ENCODE measurements at regions not wholly inside any gene's neighbourhood (a gene's known extent, or its start where the extent isn't known, plus 50 kb on each side); places are given as distances from the start of the nearest gene placed in this dataset.
"Not testable (repeated sequence)": the region's sequence is repeated elsewhere in the genome, so short reads cannot be mapped to it uniquely, and the experiment has no call there.

- DNase-seq (ENCODE audit: low read depth in 2 of 2): no peak
These were observed 247.3 kb downstream of the LPIN1 start for GRCh38 chr2:11993749-11994148.

DNA sequence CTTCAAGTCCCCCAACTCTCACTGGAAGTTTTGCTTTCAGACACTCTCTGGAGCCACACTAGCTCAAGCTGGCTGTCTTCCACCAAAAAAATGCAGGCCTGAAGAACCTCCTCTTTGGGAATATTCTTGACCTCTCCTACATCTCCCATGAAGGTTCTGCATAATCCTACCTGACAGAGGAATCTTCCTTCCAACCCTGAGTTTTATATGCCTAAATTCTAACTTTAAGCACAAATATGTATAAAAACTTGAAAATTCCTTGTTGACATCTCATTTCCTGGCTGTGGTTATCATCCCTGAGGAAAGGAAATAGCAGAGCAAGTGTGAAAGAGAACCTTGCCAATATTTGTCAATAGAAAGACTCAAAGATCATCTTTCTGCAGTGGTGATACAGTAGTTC is 249.0 kb downstream of the LPIN1 start:
- no peak for DNase-seq (ENCODE audit: low read depth in 2 of 2)

DNA sequence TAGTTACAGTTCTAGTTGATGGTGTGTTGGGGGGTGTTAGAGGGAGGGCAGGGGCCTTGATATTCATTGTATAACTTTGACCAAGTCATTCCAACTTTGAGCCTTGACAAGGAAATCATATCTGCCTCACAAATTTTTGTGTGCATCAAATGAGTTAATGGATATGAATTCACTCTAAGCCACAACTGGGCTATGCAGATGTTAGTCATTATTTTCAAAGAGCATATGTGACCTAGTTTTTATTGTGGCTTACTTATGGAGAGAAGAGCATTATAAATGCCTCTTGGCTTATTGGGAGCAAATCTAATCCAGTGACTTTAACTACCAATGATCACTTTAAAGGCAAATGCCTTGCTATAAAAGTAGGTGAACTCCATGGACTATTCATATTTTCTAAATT is 250.2 kb downstream of the LPIN1 start:
- no peak for DNase-seq (ENCODE audit: low read depth in 2 of 2)

DNA sequence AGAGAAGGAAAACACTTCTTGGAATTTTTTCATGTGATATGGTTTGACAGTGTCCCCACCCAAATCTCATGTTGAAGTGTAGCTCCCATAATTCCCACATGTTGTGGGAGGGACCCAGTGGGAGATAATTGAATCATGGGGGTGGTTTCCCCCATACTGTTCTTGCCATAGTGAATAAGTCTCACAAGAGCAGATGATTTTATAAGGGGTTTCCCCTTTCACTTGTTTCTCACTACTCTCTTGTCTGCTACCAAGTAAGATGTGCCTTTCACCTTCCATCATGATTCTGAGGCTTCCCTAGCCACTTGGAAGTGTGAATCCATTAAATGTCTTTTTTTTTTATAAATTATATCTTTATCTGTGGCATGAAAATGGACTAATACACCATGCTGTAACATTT is 250.7 kb downstream of the LPIN1 start:
- DNase-seq (ENCODE audit: low read depth in 2 of 2): no peak

DNA sequence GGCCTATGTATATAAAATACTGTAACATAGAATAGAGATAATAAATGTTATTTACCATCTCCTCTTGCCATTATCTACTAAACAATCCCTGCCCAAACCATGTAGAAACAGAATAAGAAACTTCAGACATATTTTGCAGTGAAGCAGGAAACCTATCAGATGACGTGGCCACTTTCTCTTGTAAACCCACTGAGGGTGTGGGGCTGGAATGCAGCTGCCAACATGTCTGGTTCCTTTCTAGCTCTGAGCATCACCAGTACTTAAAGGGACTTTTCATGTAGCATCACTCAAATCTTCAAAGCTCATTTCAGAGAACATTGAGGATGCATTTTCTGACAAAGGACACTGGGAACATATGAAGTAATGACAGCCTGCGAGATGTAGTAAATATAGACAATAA is 251.8 kb downstream of the LPIN1 start:
- DNase-seq (ENCODE audit: low read depth in 2 of 2): no peak

DNA sequence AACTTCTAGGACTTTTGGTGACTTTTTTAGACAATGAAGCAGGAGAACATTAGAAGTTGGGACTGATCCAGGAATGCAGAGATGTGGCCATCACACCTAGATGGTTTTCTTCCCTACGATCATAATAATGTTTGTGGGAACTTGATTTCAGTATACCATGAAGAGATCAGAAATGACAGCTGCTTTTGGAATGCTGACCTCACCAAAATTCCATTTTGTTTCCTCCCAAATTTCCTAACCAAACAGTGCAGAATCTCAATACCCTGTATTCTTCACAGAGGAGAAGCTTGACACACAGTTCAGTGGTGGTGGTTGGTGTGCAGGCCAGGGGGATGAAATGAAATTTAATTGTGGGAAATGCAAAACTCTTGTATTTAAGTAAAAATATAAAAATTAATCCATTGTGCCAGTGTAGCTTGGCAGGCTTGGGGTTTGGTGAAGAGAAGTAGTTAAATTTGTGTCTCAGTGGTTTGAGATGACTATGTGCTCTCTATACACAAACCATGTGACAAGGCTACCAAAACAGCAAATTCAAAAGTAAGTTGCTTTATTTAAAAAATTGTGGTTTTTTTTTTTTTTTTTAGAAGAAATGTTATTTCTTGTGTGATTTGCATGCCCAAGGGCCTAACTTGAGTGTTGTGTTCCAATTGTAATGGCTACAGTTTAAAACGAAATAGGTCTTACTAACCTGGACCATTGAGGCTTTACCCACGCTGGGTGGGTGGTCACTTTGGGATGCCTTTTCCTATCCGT is 252.4 kb downstream of the LPIN1 start:
- no peak for DNase-seq (ENCODE audit: low read depth in 2 of 2)

DNA sequence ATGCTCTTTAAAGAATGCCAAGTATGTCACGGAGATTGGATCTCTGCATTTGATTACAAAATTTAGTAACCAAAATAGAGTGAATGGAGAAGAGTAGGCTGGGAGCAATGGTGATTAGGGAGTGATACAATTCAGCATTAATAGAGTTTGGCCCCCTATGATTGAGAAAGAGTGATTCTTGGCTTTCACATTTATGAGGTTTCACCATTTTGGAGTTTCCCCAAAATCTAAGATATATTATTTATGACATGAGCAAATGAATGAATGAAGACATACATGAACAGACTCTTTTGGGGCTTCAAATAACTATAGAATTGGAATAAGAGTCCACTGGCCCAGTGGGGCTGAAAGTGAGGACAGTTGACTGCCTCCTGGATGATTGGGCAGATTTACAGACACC is 255.2 kb downstream of the LPIN1 start:
- DNase-seq (ENCODE audit: low read depth in 2 of 2): no peak

GRCh38 chr2:12002215-12002614 is 255.8 kb downstream of the LPIN1 start:
- no peak for DNase-seq (ENCODE audit: low read depth in 2 of 2)

DNA sequence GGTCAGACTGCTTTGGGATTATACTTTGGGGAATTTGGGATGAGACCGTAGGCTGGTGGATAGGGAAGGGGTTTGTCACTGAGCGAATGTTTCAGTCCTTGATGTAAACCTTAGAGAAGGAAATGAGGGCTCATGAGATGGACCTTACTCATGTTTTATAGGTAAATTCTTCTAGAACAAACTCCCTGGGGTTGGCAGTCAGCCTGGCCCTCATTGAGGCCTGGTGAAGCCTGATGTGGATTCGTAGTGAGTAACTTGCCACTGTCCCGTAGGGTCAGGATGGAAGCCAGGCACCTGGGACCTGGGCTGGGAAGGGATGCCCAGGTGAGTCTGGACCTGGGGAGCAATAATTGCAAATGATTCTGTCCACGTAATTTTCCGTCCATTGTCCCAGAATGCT is 258.3 kb downstream of the LPIN1 start:
- no peak for DNase-seq (ENCODE audit: low read depth in 2 of 2)

- DNase-seq (ENCODE audit: low read depth in 2 of 2): peak; percentile 51 to 53
These were observed 259.7 kb downstream of the LPIN1 start for GRCh38 chr2:12005886-12006681.

- DNase-seq (ENCODE audit: low read depth in 2 of 2): no peak
These were observed 260.4 kb downstream of the LPIN1 start for GRCh38 chr2:12006850-12007249.

DNA sequence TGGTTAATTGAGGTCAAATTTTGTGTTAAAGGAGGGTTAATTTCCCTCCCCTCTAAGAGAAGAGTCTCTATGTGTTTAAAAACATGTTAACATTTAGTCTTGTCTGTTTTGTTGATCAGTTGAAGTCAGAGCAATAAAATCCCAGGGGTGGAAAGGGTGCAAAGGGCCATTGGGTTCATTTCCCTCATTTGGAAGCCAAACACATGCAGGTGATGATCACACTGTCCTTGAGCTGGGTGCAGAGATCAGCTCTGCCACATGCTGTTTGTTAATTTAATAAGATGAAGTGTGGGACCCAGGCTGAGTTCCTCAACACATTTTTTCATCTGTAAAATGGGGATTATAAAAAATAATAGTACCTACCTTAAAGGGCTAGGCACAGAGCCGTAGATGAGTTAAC is 260.9 kb downstream of the LPIN1 start:
- no peak for DNase-seq (ENCODE audit: low read depth in 2 of 2)

DNA sequence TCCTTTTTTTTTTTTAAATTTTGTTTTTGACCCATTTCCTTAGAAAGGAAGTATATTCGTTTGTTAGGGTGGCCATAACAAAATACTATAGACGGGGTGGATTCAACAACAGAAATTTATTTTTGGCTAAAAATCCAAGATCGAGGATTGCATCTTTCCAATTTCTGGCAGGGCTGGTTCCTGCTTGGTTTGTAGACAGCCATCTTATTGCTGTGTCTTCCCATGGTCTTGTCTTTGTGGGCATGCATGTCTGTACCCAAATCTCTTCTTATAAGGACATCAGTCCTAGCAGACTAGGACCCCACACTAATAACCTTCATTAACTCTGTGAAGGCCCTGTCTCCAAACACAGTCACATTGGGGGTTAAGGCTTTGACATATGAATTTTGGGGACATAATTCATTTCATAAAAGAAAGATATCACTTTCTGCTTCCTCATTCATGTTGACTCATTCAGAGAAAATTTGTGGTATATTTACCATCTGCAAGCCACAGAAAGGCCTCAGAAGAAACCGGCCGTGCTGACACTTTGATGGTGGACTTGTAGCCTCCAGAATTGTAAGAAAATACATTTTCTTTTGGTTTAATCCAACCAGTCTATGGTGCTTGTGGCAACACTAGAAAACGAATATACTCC is 262.1 kb downstream of the LPIN1 start:
- no peak for DNase-seq (ENCODE audit: low read depth in 2 of 2)

DNA sequence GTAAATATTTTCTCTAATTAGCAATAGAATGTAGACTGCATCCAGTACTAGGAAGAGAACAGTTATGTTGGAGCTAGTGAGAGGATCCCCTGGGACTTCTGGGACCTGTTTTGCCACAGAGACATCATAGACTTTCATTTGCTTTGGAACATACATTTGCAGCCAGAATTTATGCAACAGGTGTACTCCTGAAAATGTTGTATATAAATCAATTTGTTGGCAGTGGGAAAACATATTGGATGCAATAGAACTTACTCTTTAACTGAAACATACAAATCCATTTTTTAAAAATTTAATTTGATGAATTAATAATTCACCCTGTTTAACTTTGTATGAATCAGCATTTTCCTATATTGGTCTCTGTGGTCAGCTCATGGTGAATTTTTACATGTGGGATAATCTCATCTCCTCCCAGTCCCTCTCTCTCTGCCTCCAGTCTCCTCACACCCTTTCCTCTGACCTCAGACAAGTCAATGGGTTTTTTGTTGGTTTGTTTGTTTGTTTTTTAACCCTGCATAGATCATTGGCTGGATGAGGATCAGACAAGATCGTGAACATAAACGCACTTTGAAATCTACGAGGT is 263.0 kb downstream of the LPIN1 start:
- no peak for DNase-seq (ENCODE audit: low read depth in 2 of 2)

DNA sequence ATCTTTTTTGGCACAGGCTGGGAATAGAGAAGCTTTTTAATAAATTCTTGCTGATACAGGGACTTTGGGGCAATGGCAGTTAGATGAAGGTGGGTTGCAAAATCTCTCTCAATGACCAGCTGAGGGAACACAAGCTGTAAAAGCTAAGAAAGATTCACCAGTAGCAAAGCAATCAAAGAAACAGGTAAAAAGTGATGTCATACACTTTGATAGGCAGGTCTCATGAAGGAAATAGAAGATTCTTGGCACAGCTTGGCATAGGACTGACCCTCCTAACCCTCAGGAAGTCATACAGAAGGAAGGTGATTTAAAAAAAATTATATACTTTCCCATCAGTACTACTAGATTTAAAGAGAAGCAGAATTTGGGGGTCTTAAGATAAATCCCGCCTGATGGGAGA is 263.6 kb downstream of the LPIN1 start:
- DNase-seq (ENCODE audit: low read depth in 2 of 2): no peak

DNA sequence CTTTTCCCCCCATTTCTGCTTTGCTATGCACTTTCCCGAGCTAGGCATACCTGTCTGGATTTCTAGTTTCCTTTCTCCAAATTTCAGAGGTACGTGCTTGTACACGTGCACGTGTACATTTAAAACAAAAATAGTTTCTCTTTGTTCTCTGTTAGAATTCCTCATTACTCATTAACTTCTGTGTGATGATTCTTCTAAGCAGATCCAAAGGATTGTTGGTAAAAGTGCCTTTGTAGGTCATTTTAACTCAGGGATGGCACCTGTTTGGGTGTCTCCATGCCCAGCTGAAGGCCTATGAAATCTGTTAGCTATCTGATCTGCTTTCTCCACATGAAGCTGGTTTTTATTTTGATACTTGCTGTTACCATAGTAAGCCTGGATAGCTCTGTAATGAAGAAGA is 264.3 kb downstream of the LPIN1 start:
- no peak for DNase-seq (ENCODE audit: low read depth in 2 of 2)

DNA sequence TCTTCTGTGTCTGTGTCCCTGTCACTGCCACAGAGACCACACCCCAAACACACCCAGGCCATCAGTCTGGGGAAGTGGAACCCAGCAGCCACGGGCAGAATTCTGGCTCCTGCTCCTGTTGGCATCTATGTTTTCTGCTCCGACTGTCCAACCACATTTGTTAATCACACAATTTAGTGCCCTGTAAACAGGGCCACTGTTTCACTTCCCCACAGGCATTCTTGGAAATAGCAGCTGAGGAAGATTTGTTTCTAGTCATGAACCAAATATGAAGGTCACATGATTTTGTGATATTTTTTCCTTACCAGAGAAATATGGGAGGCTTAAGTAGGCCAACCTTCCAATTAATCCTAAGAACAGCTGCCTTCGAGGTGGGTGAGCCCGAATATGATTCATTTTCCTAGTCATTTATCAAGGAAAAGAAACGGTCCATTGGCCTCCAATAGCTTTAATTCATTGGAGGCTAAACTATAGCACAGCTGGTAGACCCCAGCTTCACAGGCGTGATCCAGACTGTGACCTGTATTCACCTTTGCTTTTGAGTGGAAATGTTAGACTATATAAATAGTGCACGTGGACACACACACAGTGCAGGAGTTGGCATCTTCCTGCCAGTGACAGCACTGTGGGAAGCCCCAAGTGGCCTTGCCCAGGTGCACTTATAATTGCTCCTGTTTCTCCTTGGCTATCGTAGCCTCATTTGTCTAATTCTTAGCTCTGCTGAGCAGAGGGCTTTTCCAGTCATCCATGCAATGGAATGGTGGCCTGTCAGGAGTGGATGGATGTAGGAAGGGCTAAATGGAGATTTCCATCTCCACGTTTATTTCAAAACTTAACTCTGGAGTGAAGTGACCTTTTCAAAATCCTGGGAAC is 267.9 kb downstream of the LPIN1 start:
- no peak for DNase-seq (ENCODE audit: low read depth in 2 of 2)

DNA sequence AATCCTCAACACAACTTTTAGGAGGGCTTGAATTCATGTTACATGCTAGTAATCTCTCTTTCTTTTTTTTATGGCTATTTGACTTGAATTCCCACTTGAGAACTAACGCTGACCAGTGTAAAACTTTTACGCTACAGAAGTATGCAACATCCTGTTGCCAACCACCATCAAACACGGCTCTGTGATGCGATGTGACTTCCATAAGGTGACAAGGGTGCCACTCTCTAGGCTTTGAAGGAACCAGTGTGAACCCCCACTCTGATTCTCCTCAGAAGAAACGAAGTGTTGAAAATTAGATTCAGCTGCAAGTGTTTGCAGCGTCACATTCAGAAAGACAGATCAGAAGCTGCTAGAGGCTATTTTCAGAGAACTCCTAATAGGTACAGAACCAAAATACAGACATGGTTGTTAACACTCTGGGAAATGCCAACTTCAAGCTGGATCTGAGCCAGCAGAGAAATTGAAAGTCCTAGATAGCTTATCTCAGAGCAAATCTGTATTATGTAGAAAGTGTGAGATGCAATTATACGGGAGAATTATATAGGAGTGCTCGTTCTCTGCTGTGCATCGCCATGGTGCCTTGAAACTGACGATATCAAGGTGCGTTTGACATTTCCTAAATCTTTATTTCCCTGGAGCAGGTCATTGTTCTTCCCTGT is 271.2 kb downstream of the LPIN1 start:
- DNase-seq (ENCODE audit: low read depth in 2 of 2): no peak

GRCh38 chr2:12018726-12019125 is 272.3 kb downstream of the LPIN1 start:
- DNase-seq (ENCODE audit: low read depth in 2 of 2): not testable (repeated sequence)

DNA sequence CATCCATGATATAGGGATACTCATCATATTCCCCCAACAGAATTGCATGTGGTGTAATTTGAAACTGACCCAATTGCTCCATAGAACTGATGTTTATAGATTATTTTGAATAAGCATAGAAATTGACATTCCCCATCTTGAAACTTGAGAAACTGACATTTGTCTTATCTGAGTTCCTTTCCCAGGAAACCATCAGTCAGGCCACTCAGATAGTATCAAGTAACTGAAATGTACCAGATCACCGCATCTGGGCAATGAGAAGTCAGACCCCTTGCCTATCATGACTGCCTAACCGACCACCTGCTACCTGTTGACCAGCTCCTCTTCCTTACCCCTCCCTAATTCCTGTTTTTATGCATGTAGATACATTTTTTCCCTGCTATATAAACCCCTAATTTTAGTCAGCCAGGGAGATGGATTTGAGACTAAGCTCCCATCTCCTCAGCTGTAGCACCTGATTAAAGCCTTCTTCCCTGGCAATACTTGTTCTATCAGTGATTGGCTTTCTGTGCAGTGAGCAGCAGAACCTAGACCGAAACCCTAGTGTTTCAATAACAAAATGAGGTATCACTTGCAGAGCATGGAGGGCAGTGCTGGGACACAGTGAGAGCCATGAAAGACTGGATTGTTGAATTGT is 274.5 kb downstream of the LPIN1 start:
- DNase-seq (ENCODE audit: low read depth in 2 of 2): no peak
